ENCODE measurements at regions not wholly inside any gene's neighbourhood (a gene's known extent, or its start where the extent isn't known, plus 50 kb on each side); places are given as distances from the start of the nearest gene placed in this dataset.

- in situ Hi-C loops (cut with MboI; ENCODE audit: low pct_unique_long_range_greater_than_20kb, low sequenced_read_pairs): no loop called here
- no peak for DNase-seq
Measured at GRCh38 chr7:1286946-1287645, 54.4 kb downstream of the UNCX start.

DNA sequence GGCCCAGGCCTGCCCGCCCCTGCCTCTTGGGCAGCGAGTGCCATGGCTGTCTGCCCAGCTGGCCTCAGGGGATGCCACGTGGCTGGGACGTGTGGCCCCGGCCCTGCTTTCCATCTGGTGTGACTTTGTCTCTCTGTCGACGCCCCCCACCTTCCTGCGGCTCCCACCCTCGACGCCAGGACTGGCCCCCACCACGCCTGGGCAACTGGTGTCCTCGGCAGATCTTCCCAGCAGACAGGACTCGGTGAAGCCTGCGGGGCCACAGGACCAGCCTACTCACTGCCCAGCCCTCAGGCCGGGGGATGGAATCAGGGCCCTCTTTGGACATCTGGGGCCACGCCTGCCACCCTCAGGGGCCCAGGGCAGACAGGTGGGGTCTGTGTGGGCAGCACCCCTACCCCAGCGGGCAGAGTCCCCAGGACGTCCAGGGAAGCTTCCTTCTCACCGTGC is 55.1 kb downstream of the UNCX start:
- in situ Hi-C loops (cut with MboI; ENCODE audit: low pct_unique_long_range_greater_than_20kb, low sequenced_read_pairs): no loop called here
- no peak for DNase-seq

DNA sequence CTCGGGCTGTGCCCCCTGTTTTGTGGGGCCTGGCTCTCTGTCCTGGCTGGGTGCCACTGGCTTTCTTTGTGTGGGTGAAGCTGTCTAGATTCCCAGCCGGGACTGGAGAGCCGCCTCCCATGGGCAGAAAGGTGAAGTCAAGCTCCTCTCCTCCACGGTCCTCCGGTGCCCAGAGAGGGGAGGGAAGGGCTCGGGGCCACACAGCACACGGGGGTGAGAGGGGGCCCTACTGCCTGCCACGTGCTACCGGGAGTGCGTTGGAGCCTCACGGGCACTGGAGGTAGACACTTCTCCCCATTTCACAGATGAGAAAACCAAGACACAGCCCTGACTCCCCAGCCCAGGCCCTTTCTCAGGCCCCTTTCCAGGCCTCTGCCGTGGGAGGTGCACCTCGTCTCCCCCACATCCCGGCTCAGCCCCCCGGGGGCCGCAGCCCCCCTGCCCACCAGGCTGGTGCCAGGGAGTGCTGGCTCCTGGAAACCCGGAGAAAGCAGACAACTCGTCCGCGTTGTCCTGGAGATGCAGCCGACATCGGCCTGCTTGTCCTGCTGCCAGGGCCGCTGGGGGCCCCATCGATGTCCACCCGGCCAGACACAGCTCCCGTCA is 55.8 kb downstream of the UNCX start:
- no peak for DNase-seq
- in situ Hi-C loops (cut with MboI; ENCODE audit: low pct_unique_long_range_greater_than_20kb, low sequenced_read_pairs): no loop called here

GRCh38 chr7:1288996-1289551 is 56.4 kb downstream of the UNCX start:
- DNase-seq: no peak

DNA sequence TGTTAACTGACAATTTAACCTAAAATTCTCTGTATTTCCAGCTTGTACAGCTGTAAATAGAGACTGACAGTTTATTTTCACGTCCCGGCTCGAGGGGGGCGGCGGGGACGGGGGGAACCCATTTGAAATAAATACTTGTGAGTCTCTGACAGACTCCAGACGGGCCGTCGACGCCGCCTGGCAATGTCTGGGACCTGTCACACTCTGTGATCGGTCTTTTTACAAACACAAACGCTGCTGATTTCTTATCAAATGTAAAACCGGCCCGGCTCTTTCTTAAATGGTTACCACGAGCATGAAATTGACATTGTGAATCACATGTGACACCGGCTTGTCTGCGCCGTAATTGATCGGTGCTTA is 57.0 kb downstream of the UNCX start:
- DNase-seq: no peak
- in situ Hi-C loops (cut with MboI; ENCODE audit: low pct_unique_long_range_greater_than_20kb, low sequenced_read_pairs): no loop called here

More at GRCh38 chr7:1288996-1289551, 56.4 kb downstream of the UNCX start:
- in situ Hi-C loops (cut with MboI; ENCODE audit: low pct_unique_long_range_greater_than_20kb, low sequenced_read_pairs): no loop called here

GRCh38 chr7:1290026-1290678 is 57.5 kb downstream of the UNCX start:
- in situ Hi-C loops (cut with MboI; ENCODE audit: low pct_unique_long_range_greater_than_20kb, low sequenced_read_pairs): no loop called here
- DNase-seq: peak; percentile 45

- in situ Hi-C loops (cut with MboI; ENCODE audit: low pct_unique_long_range_greater_than_20kb, low sequenced_read_pairs): no loop called here
- no peak for DNase-seq
Measured at GRCh38 chr7:1290679-1291356, 58.1 kb downstream of the UNCX start.

DNA sequence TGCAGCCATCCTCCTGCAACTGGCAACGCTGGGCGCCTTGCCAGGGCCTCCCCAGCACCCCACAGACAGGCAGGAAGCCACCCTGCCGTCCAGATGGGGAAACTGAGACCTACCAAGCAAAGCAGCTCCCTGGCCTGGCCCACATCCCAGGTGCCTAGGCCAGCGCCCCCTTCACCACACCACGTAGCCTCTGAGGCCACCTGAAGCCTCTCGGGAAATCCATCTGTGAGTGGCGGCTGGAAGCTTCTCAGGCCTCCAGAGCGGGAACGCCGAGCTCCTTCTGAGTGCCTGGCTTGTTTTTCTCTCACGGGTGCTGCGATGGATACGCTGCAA is 58.7 kb downstream of the UNCX start:
- in situ Hi-C loops (cut with MboI; ENCODE audit: low pct_unique_long_range_greater_than_20kb, low sequenced_read_pairs): no loop called here
- no peak for DNase-seq

DNA sequence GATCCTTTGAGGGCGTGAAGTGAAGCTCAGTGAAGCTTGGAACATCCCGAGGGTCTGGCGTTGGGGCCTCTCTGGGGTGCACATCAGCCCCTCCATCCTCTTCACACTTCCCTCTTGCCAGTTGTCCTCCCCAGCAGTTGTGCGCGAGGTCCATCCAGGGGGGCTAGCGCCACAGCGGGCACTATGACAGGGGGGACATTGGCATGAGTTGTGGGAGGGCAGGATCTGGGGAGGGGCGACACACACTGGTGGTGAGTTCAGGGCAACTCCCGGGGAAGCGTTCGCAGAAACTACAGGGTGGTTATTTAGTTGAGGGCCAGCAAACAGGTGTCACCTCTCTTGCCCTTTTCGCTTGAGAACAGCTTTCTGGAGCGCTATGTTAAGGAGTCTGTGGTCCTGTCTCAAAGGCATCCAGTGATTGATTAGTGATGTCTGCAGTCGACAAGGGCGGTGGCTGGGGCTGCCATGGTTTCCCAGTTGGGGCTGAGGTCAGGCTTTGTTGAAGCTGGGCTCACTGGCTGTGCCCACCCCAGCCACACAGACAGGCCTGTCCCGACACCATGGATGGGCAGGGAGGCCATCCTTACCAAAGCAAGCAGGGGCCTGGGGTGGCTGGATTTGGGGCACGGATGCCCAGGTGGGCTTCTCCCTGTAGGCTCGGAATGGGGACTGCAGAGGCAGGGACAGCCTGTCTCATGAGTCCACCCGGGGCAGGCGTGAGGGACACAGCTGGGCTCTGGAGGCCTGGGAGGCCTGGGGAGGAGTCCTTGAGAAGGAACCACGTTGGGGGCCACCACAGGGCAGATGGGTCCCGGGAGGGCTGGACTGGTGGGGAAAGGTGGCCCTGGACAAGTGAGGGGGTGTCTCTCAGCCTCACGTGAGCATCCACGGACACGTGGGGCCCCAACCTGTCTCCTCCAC is 59.4 kb downstream of the UNCX start:
- DNase-seq: no peak
- in situ Hi-C loops (cut with MboI; ENCODE audit: low pct_unique_long_range_greater_than_20kb, low sequenced_read_pairs): no loop called here

GRCh38 chr7:1292972-1293830 is 60.5 kb downstream of the UNCX start:
- in situ Hi-C loops (cut with MboI; ENCODE audit: low pct_unique_long_range_greater_than_20kb, low sequenced_read_pairs): no loop called here

DNA sequence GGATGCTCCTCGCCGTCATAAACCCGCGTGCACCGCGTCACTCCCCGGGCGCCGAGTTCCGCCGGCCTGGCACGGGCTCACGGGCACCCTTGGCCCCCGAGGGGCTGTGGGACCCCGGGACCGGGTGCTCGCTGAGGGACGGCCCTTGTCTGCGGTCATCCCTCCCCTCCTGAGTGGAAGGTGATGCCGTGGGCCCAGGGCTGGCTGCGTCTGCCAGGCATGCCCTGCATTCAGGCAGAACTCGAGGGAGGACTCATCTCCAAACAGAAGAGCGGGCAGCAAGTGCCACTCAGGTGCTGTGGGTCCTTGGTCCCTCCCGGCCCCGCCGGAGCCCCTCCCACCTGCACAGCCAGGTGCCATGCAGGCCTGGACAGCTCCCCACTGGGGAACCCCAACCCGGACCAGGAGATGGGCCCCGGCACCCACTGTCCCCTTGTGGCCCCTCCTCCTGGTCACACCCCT is 61.3 kb downstream of the UNCX start:
- DNase-seq: no peak

More at GRCh38 chr7:1292972-1293830, 60.5 kb downstream of the UNCX start:
- no peak for DNase-seq

GRCh38 chr7:1295776-1296355 is 63.2 kb downstream of the UNCX start:
- no peak for DNase-seq
- in situ Hi-C loops (cut with MboI; ENCODE audit: low pct_unique_long_range_greater_than_20kb, low sequenced_read_pairs): no loop called here

More for the DNA sequence above, 61.3 kb downstream of the UNCX start:
- in situ Hi-C loops (cut with MboI; ENCODE audit: low pct_unique_long_range_greater_than_20kb, low sequenced_read_pairs): no loop called here

- in situ Hi-C loops (cut with MboI; ENCODE audit: low pct_unique_long_range_greater_than_20kb, low sequenced_read_pairs): no loop called here
- no peak for DNase-seq
Measured at GRCh38 chr7:1296356-1296981, 63.8 kb downstream of the UNCX start.

DNA sequence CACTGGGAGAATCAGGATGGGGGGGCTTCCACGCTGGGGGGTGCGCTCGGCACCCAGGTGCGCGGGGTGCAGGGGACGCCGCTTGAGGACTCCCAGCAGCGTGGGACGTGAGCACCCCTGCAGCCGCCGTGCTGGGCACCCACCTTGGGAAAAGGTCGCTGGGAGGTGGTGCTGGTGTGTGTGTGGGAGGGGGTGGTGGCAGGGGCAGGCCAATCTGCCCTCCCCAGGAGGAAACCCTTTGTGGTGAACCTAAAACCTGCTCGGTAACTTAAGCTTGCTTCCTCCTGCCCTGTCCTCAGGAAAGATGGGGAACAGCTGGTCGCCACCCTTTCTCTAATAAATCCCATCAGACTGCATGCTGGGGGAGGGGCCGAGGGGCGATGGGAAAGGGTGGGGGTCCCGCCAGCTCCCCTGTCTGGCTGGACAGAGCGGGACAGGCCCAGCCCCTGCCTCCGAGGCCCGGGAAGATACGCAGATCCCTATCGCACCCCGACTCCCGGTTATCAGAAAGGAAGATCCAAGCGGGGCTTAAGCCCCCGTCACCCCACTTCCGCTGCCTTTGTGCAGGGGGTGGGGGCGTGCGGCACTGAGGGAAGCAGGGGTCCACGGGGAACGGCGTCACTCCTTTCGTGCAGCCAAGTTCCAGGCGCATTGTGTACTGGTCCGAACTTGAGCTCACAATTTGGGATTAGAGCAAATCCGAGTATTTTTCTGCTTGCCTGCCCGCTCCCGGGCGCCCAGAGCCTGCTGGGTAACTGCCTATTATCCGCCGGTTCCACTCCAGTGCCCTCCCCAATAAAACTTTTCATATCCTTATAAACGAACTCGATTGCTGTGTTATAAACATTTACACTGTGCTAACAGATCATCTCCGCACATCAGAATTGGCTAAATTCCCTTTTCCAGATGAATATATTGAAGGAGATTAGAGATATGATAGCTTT is 64.6 kb downstream of the UNCX start:
- no peak for DNase-seq
- in situ Hi-C loops (cut with MboI; ENCODE audit: low pct_unique_long_range_greater_than_20kb, low sequenced_read_pairs): no loop called here

DNA sequence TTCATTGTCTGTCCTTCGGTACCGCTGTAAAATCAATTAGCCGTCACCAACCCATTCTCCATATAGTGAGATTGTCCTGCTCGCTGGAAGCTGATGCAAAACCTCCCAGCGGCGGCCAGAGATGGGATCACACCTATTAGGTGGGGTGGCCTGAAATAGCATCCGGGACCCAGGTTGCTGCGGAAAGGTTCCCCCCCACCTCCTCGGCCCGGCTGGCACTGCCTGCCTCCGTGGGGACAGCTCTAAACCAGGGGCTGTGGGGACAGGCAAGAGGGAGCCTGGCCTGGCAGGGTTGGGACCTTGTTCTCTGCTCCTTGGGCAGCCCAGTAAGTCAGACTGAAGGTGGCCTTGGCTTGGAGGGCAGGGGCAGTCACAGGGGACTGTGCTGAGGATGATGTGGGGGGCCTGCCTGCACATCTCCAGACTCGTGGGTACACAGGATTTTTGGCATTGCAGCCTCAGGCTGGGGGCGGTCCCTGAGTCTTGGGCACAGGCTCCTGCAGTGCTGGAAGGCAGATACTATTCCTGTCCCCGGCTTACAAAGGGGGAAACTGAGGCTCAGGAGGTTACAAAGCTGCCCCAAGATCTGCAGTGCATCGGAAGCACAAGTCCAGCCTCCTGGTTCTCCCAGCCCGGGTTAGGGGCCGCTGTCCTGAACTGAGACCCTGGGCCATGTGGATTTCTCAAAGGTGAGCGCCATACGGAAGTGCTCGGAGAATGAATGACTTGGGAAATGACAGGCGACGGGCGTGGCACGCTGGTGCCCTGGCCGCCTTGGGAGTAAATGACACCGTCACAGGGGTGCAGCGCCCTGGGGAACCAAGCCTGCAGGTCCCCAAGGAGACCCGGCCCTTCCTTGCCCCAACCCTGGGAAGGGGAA is 65.6 kb downstream of the UNCX start:
- no peak for DNase-seq
- in situ Hi-C loops (cut with MboI; ENCODE audit: low pct_unique_long_range_greater_than_20kb, low sequenced_read_pairs): no loop called here

Measured in KBM-7 (cell line).